Right lobe of liver (tissue), 4 donors: ENCODE measurements at regions not wholly inside any gene's neighbourhood (a gene's known extent, or its start where the extent isn't known, plus 50 kb on each side); places are given as distances from the start of the nearest gene placed in this dataset.

Source experiments
- CTCF ChIP-seq, 4 donors: fragments of 200-600 bp in 3 of 4; fragments of 450-650 bp in 1 of 4; IDR thresholded peaks; one replicate each; pipeline versions ENCODE4 v1.5.1 to v1.8.0; 2016 to 2022; ENCODE audit warnings: antibody characterized with exemption in 4 of 4, mild to moderate bottlenecking in 2 of 4
- POLR2A ChIP-seq: fragments of 450-650 bp; IDR thresholded peaks from one replicate; pipeline ENCODE4 v1.6.1; 2017; ENCODE audit warnings: antibody characterized with exemption, mild to moderate bottlenecking
- donor health status: DM: no; HTN: no; CAD: no.
- donor health status: DM: no; HTN: no; CAD: no.
- donor health status: DM: no; HTN: yes; CAD: no.

- TF ChIP-seq POLR2A (no peak), CTCF (IDR thresholded peaks at IDR 0.05) (no peak)
Observed at GRCh38 chr5:144086295-144086694, 84.2 kb downstream of the YIPF5 start.
